Activated naive CD8-positive, alpha-beta T cell (primary cell): ENCODE measurements at regions not wholly inside any gene's neighbourhood (a gene's known extent, or its start where the extent isn't known, plus 50 kb on each side); places are given as distances from the start of the nearest gene placed in this dataset.

Source experiments
- H3K27ac Mint-ChIP-seq: one replicate; pipeline ENCODE4 v1.8.0; 2021; ENCODE audit warnings: mixed read lengths
- H3K27me3 Mint-ChIP-seq: one replicate; pipeline ENCODE4 v1.8.0; 2021; ENCODE audit warnings: mixed read lengths
- H3K36me3 Mint-ChIP-seq: one replicate; pipeline ENCODE4 v1.8.0; 2021; ENCODE audit warnings: mixed read lengths
- H3K4me1 Mint-ChIP-seq: one replicate; pipeline ENCODE4 v1.8.0; 2021; ENCODE audit warnings: low read depth, mixed read lengths
- H3K4me3 Mint-ChIP-seq: one replicate; pipeline ENCODE4 v1.8.0; 2021; ENCODE audit warnings: mild to moderate bottlenecking, mixed read lengths
- H3K9me3 Mint-ChIP-seq: one replicate; pipeline ENCODE4 v1.8.0; 2021; ENCODE audit warnings: low read depth, mixed read lengths

- no peak overlapping the region for H3K27ac Mint-ChIP-seq
- no peaks in the 10 kb centered on the region for H3K9me3 Mint-ChIP-seq
- no peak overlapping the region for H3K4me3 Mint-ChIP-seq
- H3K27me3 Mint-ChIP-seq, result peaks cover 18% of the 10 kb centered on the region
- H3K4me1 Mint-ChIP-seq, result peaks cover 2% of the 10 kb centered on the region
- H3K36me3 Mint-ChIP-seq, result no peaks in the 10 kb centered on the region
These were observed 255.6 kb upstream of the CADM1 start for GRCh38 chr11:115759622-115760460.

GRCh38 chr11:115758011-115758410 lies 253.8 kb upstream of the CADM1 start:
- no peaks in the 10 kb centered on the region for H3K9me3 Mint-ChIP-seq
- H3K27ac Mint-ChIP-seq, result no peak overlapping the region
- peaks cover 2% of the 10 kb centered on the region for H3K4me1 Mint-ChIP-seq
- H3K36me3 Mint-ChIP-seq, result no peaks in the 10 kb centered on the region
- H3K4me3 Mint-ChIP-seq, result no peak overlapping the region
- H3K27me3 Mint-ChIP-seq, result peaks cover 19% of the 10 kb centered on the region

- no peaks in the 10 kb centered on the region for H3K9me3 Mint-ChIP-seq
- no peaks in the 10 kb centered on the region for H3K4me1 Mint-ChIP-seq
- no peaks in the 10 kb centered on the region for H3K36me3 Mint-ChIP-seq
- H3K27ac Mint-ChIP-seq, result no peak overlapping the region
- peaks cover 9% of the 10 kb centered on the region for H3K27me3 Mint-ChIP-seq
- no peak overlapping the region for H3K4me3 Mint-ChIP-seq
These were observed 247.2 kb upstream of the CADM1 start for GRCh38 chr11:115751243-115752015.

GRCh38 chr11:115745610-115746512 lies 241.6 kb upstream of the CADM1 start:
- no peak overlapping the region for H3K4me3 Mint-ChIP-seq
- no peaks in the 10 kb centered on the region for H3K4me1 Mint-ChIP-seq
- no peaks in the 10 kb centered on the region for H3K9me3 Mint-ChIP-seq
- H3K36me3 Mint-ChIP-seq, result no peaks in the 10 kb centered on the region
- H3K27ac Mint-ChIP-seq, result no peak overlapping the region
- H3K27me3 Mint-ChIP-seq, result peaks cover 6% of the 10 kb centered on the region

- no peaks in the 10 kb centered on the region for H3K4me1 Mint-ChIP-seq
These were observed 240.9 kb upstream of the CADM1 start for GRCh38 chr11:115745066-115745465.

GRCh38 chr11:115743719-115744118 lies 239.5 kb upstream of the CADM1 start:
- Mint-ChIP-seq H3K36me3 (no peaks in the 10 kb centered on the region), H3K4me3 (no peak overlapping the region), H3K9me3 (no peaks in the 10 kb centered on the region), H3K4me1 (no peaks in the 10 kb centered on the region), H3K27me3 (peaks cover 6% of the 10 kb centered on the region), H3K27ac (no peak overlapping the region)

More at GRCh38 chr11:115745066-115745465, 240.9 kb upstream of the CADM1 start:
- Mint-ChIP-seq H3K27me3 (peaks cover 6% of the 10 kb centered on the region), H3K36me3 (no peaks in the 10 kb centered on the region), H3K4me3 (no peak overlapping the region), H3K9me3 (no peaks in the 10 kb centered on the region), H3K27ac (no peak overlapping the region)

GRCh38 chr11:115741376-115742107 lies 237.3 kb upstream of the CADM1 start:
- H3K4me1 Mint-ChIP-seq, result no peaks in the 10 kb centered on the region
- H3K36me3 Mint-ChIP-seq, result no peaks in the 10 kb centered on the region
- H3K27ac Mint-ChIP-seq, result no peak overlapping the region
- H3K4me3 Mint-ChIP-seq, result no peak overlapping the region
- no peaks in the 10 kb centered on the region for H3K9me3 Mint-ChIP-seq
- H3K27me3 Mint-ChIP-seq, result peaks cover 2% of the 10 kb centered on the region

GRCh38 chr11:115740324-115740723 lies 236.1 kb upstream of the CADM1 start:
- H3K4me3 Mint-ChIP-seq, result no peak overlapping the region
- H3K27ac Mint-ChIP-seq, result no peak overlapping the region
- no peaks in the 10 kb centered on the region for H3K4me1 Mint-ChIP-seq
- H3K27me3 Mint-ChIP-seq, result peaks cover 2% of the 10 kb centered on the region
- no peaks in the 10 kb centered on the region for H3K36me3 Mint-ChIP-seq
- no peaks in the 10 kb centered on the region for H3K9me3 Mint-ChIP-seq

- Mint-ChIP-seq H3K4me1 (no peaks in the 10 kb centered on the region), H3K27ac (no peak overlapping the region), H3K36me3 (no peaks in the 10 kb centered on the region), H3K4me3 (no peak overlapping the region), H3K9me3 (no peaks in the 10 kb centered on the region), H3K27me3 (peaks cover 2% of the 10 kb centered on the region)
These were observed 235.7 kb upstream of the CADM1 start for GRCh38 chr11:115739878-115740277.

GRCh38 chr11:115739146-115739545 lies 234.9 kb upstream of the CADM1 start:
- Mint-ChIP-seq H3K27ac (no peak overlapping the region), H3K36me3 (no peaks in the 10 kb centered on the region), H3K4me1 (no peaks in the 10 kb centered on the region), H3K4me3 (no peak overlapping the region), H3K27me3 (peaks cover 2% of the 10 kb centered on the region), H3K9me3 (no peaks in the 10 kb centered on the region)

GRCh38 chr11:115737875-115738274 lies 233.7 kb upstream of the CADM1 start:
- no peak overlapping the region for H3K27ac Mint-ChIP-seq
- no peaks in the 10 kb centered on the region for H3K4me1 Mint-ChIP-seq
- H3K4me3 Mint-ChIP-seq, result no peak overlapping the region
- peaks cover 2% of the 10 kb centered on the region for H3K27me3 Mint-ChIP-seq
- no peaks in the 10 kb centered on the region for H3K9me3 Mint-ChIP-seq
- no peaks in the 10 kb centered on the region for H3K36me3 Mint-ChIP-seq

GRCh38 chr11:115736146-115736545 lies 231.9 kb upstream of the CADM1 start:
- Mint-ChIP-seq H3K4me3 (no peak overlapping the region), H3K36me3 (no peaks in the 10 kb centered on the region), H3K27me3 (no peaks in the 10 kb centered on the region), H3K27ac (no peak overlapping the region), H3K9me3 (no peaks in the 10 kb centered on the region), H3K4me1 (no peaks in the 10 kb centered on the region)

- no peak overlapping the region for H3K27ac Mint-ChIP-seq
- no peak overlapping the region for H3K4me3 Mint-ChIP-seq
- H3K9me3 Mint-ChIP-seq, result no peaks in the 10 kb centered on the region
- no peaks in the 10 kb centered on the region for H3K4me1 Mint-ChIP-seq
- H3K27me3 Mint-ChIP-seq, result peaks cover 1% of the 10 kb centered on the region
- no peaks in the 10 kb centered on the region for H3K36me3 Mint-ChIP-seq
These were observed 220.5 kb upstream of the CADM1 start for GRCh38 chr11:115724666-115725065.

GRCh38 chr11:115722711-115723110 lies 218.5 kb upstream of the CADM1 start:
- H3K4me1 Mint-ChIP-seq, result no peaks in the 10 kb centered on the region
- no peak overlapping the region for H3K27ac Mint-ChIP-seq
- H3K4me3 Mint-ChIP-seq, result no peak overlapping the region
- peaks cover 1% of the 10 kb centered on the region for H3K27me3 Mint-ChIP-seq
- H3K9me3 Mint-ChIP-seq, result no peaks in the 10 kb centered on the region
- H3K36me3 Mint-ChIP-seq, result no peaks in the 10 kb centered on the region
